GM12873 (cell line): ENCODE measurements at regions not wholly inside any gene's neighbourhood (a gene's known extent, or its start where the extent isn't known, plus 50 kb on each side); places are given as distances from the start of the nearest gene placed in this dataset.

Experiments used
- CTCF ChIP-seq: IDR thresholded peaks from 2 replicates; pipeline ENCODE4 v1.5.1; 2012; ENCODE audit warnings: low read depth, mild to moderate bottlenecking, moderate library complexity, low read length, control low read depth; ENCODE audit not compliant: insufficient read depth; ENCODE audit errors: missing control alignments

- TF ChIP-seq CTCF: no peak
These were observed 141.4 kb upstream of the FOXP2 start for GRCh38 chr7:114273218-114273617.

GRCh38 chr7:114269714-114270113 is 144.9 kb upstream of the FOXP2 start:
- TF ChIP-seq CTCF: no peak

- TF ChIP-seq CTCF: no peak
These were observed 150.6 kb upstream of the FOXP2 start for GRCh38 chr7:114264023-114264422.

GRCh38 chr7:114263219-114263618 is 151.4 kb upstream of the FOXP2 start:
- no peak for TF ChIP-seq CTCF

GRCh38 chr7:114255404-114255841 is 159.2 kb upstream of the FOXP2 start:
- TF ChIP-seq CTCF: no peak

- TF ChIP-seq CTCF: no peak
These were observed 171.0 kb upstream of the FOXP2 start for GRCh38 chr7:114243646-114244045.

- no peak for TF ChIP-seq CTCF
These were observed 171.6 kb upstream of the FOXP2 start for GRCh38 chr7:114242992-114243507.
